HCT116 (cell line): ENCODE measurements at regions not wholly inside any gene's neighbourhood (a gene's known extent, or its start where the extent isn't known, plus 50 kb on each side); places are given as distances from the start of the nearest gene placed in this dataset.

Experiments used
- ATAC-seq: fragments of 200-7000 bp; cut with Tn5 transposase; 2 replicates; pipeline ENCODE4 v1.9.1; 2020; ENCODE audit warnings: mild to moderate bottlenecking, moderate library complexity
- BruUV-seq: library from RNA; stranded (reverse); fragments of 400-500 nt; replicated peaks from 2 replicates; lab custom pipeline; 2021; lab: Mats Ljungman, UMichigan
- CTCF ChIA-PET: fragments of 300-600 bp; sonication (Branson Sonifier 250); formaldehyde crosslinking; loops from one replicate; lab custom pipeline; 2021; ENCODE audit warnings: antibody characterized with exemption; lab: Charles Lee
- POLR2A ChIA-PET: fragments of 300-600, 350-600 bp; sonication (Branson Sonifier 250); formaldehyde crosslinking; loops from one replicate; lab custom pipeline; 2021; ENCODE audit warnings: antibody characterized with exemption; lab: Charles Lee
- RAD21 ChIA-PET, 2 experiments: fragments of 300-600 bp; sonication (Branson Sonifier 250); formaldehyde crosslinking; loops; one replicate each; lab custom pipeline; 2023; ENCODE audit warnings: low total read pairs in 2 of 2; ENCODE audit not compliant: uncharacterized antibody in 2 of 2, unreplicated experiment in 2 of 2, low non-redundant PET in 1 of 2; lab: Charles Lee
- DNase-seq: peaks from one replicate; pipeline ENCODE4 v3.0.0-alpha.2; 2010; ENCODE audit warnings: low read depth, low spot score
- H2AFZ ChIP-seq: fragments of 200-600 bp; shearing (Covaris generic), sonication (generic); 2 replicates; pipeline ENCODE4 v1.6.1; 2017; ENCODE audit warnings: low read depth, mixed run types, mixed read lengths, antibody characterized with exemption, low read length; ENCODE audit not compliant: poor library complexity, severe bottlenecking
- H3K27ac ChIP-seq: 2 replicates; pipeline ENCODE4 v1.5.1; 2012; ENCODE audit warnings: low read depth, low read length
- H3K27me3 ChIP-seq: fragments of 200-600 bp; sonication (generic); 2 replicates; pipeline ENCODE4 v1.6.1; 2016; ENCODE audit warnings: mixed run types, low read length, mixed read lengths; ENCODE audit not compliant: insufficient read depth
- H3K36me3 ChIP-seq, 2 experiments: fragments of 200-500 bp in 1 of 2; fragments of 200-600 bp in 1 of 2; sonication (Bioruptor generic) in 1 of 2; sonication (generic) in 1 of 2; 2 replicates each; pipeline versions ENCODE4 v1.5.1 to v1.6.1; 2014 to 2016; ENCODE audit warnings: low read length in 2 of 2, inconsistent platforms in 1 of 2, mixed read lengths in 1 of 2, mixed run types in 1 of 2; ENCODE audit not compliant: insufficient read depth in 2 of 2, control insufficient read depth in 1 of 2
- H3K4me1 ChIP-seq, 2 experiments: fragments of 200-600 bp in 1 of 2; sonication (generic) in 1 of 2; 2 replicates each; pipeline versions ENCODE4 v1.5.1 to v1.6.1; 2012 to 2017; ENCODE audit warnings: low read length in 2 of 2, inconsistent platforms in 1 of 2, mild to moderate bottlenecking in 1 of 2, mixed read lengths in 1 of 2, mixed run types in 1 of 2, moderate library complexity in 1 of 2; ENCODE audit not compliant: insufficient read depth in 2 of 2, control insufficient read depth in 1 of 2
- H3K4me2 ChIP-seq: fragments of 200-600 bp; sonication (generic); 2 replicates; pipeline ENCODE4 v1.6.1; 2017; ENCODE audit warnings: mixed run types, low read length, mixed read lengths
- H3K4me3 ChIP-seq, 2 experiments: fragments of 200-600 bp in 1 of 2; sonication (generic) in 1 of 2; replicated peaks in 1 of 2; 2 replicates each; pipeline ENCODE4 v1.5.1; 2011 to 2016; ENCODE audit warnings: low read length in 2 of 2, control low read depth in 1 of 2, low read depth in 1 of 2, mild to moderate bottlenecking in 1 of 2, mixed read lengths in 1 of 2, mixed run types in 1 of 2
- H3K79me2 ChIP-seq: fragments of 200-600 bp; sonication (generic); 2 replicates; pipeline ENCODE4 v1.6.1; 2017; ENCODE audit warnings: mild to moderate bottlenecking, mixed run types, low read length, moderate library complexity, mixed read lengths; ENCODE audit not compliant: insufficient read depth
- H3K9ac ChIP-seq: fragments of 200-600 bp; sonication (generic); 2 replicates; pipeline ENCODE4 v1.6.1; 2016; ENCODE audit warnings: low read length, mixed read lengths
- H3K9me2 ChIP-seq: fragments of 200-600 bp; sonication (generic), shearing (Covaris generic); 2 replicates; pipeline ENCODE4 v1.6.1; 2017; ENCODE audit warnings: mixed run types, mild to moderate bottlenecking, moderate library complexity; ENCODE audit not compliant: insufficient read depth
- H3K9me3 ChIP-seq, 2 experiments: fragments of 200-500 bp in 1 of 2; fragments of 200-600 bp in 1 of 2; sonication (Bioruptor generic) in 1 of 2; sonication (generic) in 1 of 2; 2 replicates each; pipeline ENCODE4 v1.6.1; 2014 to 2017; ENCODE audit warnings: low read length in 2 of 2, mixed read lengths in 2 of 2, inconsistent platforms in 1 of 2, low read depth in 1 of 2, mild to moderate bottlenecking in 1 of 2, mixed run types in 1 of 2, moderate library complexity in 1 of 2; ENCODE audit not compliant: control insufficient read depth in 1 of 2, insufficient read depth in 1 of 2
- H4K20me1 ChIP-seq: fragments of 200-600 bp; sonication (generic), shearing (Covaris generic); 2 replicates; pipeline ENCODE4 v1.6.1; 2017; ENCODE audit warnings: mixed run types, mild to moderate bottlenecking, moderate library complexity; ENCODE audit not compliant: insufficient read depth
- CBX3 ChIP-seq: IDR thresholded peaks from 2 replicates; pipeline ENCODE4 v1.6.1; 2012; ENCODE audit warnings: low read depth
- CEBPB ChIP-seq: IDR thresholded peaks from 2 replicates; pipeline ENCODE4 v1.6.1; 2012; ENCODE audit warnings: low read depth
- CTCF ChIP-seq, 3 experiments: fragments of 200-600 bp in 1 of 3; sonication (generic) in 1 of 3; IDR thresholded peaks in 2 of 3; conservative IDR thresholded peaks in 1 of 3; 2 replicates each; pipeline ENCODE4 v1.5.1; 2012 to 2017; ENCODE audit warnings: low read depth in 2 of 3, low read length in 2 of 3, antibody characterized with exemption in 1 of 3, borderline replicate concordance in 1 of 3, control low read depth in 1 of 3, mild to moderate bottlenecking in 1 of 3, mixed read lengths in 1 of 3, mixed run types in 1 of 3, moderate library complexity in 1 of 3; ENCODE audit not compliant: insufficient read depth in 1 of 3
- ELF1 ChIP-seq: IDR thresholded peaks from 2 replicates; pipeline ENCODE4 v1.6.1; 2012; ENCODE audit warnings: low read depth, borderline replicate concordance
- FOSL1 ChIP-seq: IDR thresholded peaks from 2 replicates; pipeline ENCODE4 v1.6.1; 2012; ENCODE audit warnings: low read depth
- JUND ChIP-seq: IDR thresholded peaks from 2 replicates; pipeline ENCODE4 v1.6.1; 2012
- MAX ChIP-seq: IDR thresholded peaks from 2 replicates; pipeline ENCODE4 v1.6.1; 2012
- POLR2A ChIP-seq: IDR thresholded peaks from 2 replicates; pipeline ENCODE4 v1.7.0; 2011; ENCODE audit warnings: borderline replicate concordance; ENCODE audit not compliant: insufficient read depth, insufficient read length; ENCODE audit errors: extremely low read depth
- RAD21 ChIP-seq: IDR thresholded peaks from 2 replicates; pipeline ENCODE4 v1.6.1; 2012; ENCODE audit warnings: low read depth, mild to moderate bottlenecking
- REST ChIP-seq: IDR thresholded peaks from 2 replicates; pipeline ENCODE4 v1.6.1; 2012; ENCODE audit warnings: low read depth
- SIN3A ChIP-seq: IDR thresholded peaks from 2 replicates; pipeline ENCODE4 v1.6.1; 2012; ENCODE audit warnings: low read depth
- SRF ChIP-seq: IDR thresholded peaks from 2 replicates; pipeline ENCODE4 v1.6.1; 2012; ENCODE audit warnings: low read depth
- YY1 ChIP-seq: IDR thresholded peaks from 2 replicates; pipeline ENCODE4 v1.6.1; 2011; ENCODE audit warnings: low read length, low read depth, moderate library complexity, mild to moderate bottlenecking; ENCODE audit not compliant: insufficient replicate concordance; ENCODE audit errors: extremely low read depth
- ZBTB33 ChIP-seq: IDR thresholded peaks from 2 replicates; pipeline ENCODE4 v1.6.1; 2011; ENCODE audit warnings: mild to moderate bottlenecking, low read length, moderate library complexity; ENCODE audit not compliant: insufficient replicate concordance; ENCODE audit errors: extremely low read depth
- ZFX ChIP-seq: fragments of 450-650 bp; IDR thresholded peaks from 2 replicates; pipeline ENCODE4 v1.6.1; 2017
- ZNF274 ChIP-seq: fragments of 200-500 bp; sonication (Bioruptor generic); IDR thresholded peaks from 2 replicates; pipeline ENCODE4 v1.6.1; 2014; ENCODE audit warnings: mild to moderate bottlenecking, low read depth, low read length, inconsistent platforms
- intact Hi-C: fragments of 100-400 bp; cut with micrococcal nuclease; formaldehyde crosslinking; loops from 2 replicates; pipeline ENCODE4 v1.10.0; 2022

- no peaks in the 10 kb centered on the region for H4K20me1 ChIP-seq
- TF ChIP-seq YY1 (no peak), CEBPB (no peak), ZBTB33 (no peak), ELF1 (no peak), REST (no peak), SIN3A (no peak), ZNF274 (no peak), SRF (no peak), FOSL1 (no peak), MAX (no peak), RAD21 (no peak), CTCF (IDR thresholded peaks at IDR 0.05 in 2 of 3, conservative IDR thresholded peaks at IDR 0.05 in 1 of 3; ENCODE audit: borderline replicate concordance in 1 of 3, insufficient read depth in 1 of 3, low read depth in 2 of 3, low read length in 2 of 3) (no peak), CBX3 (no peak), POLR2A (no peak), ZFX (no peak), JUND (no peak)
- H2AFZ ChIP-seq, result no peak overlapping the region
- H3K9me3 ChIP-seq, result no peaks in the 10 kb centered on the region
- H3K27me3 ChIP-seq, result no peaks in the 10 kb centered on the region
- no peaks in the 10 kb centered on the region for H3K79me2 ChIP-seq
- ATAC-seq (no peak), DNase-seq (no peak)
- no peak overlapping the region for H3K4me3 ChIP-seq
- H3K36me3 ChIP-seq, result no peaks in the 10 kb centered on the region
- no peak overlapping the region for H3K9ac ChIP-seq
- intact Hi-C loops, result no loop called here
- no TSS peak for BruUV-seq
- H3K9me2 ChIP-seq, result no peaks in the 10 kb centered on the region
- no peak overlapping the region for H3K4me2 ChIP-seq
- no peaks in the 10 kb centered on the region for H3K4me1 ChIP-seq
- CTCF ChIA-PET, result no interaction called here
- RAD21 ChIA-PET, result no interaction called here
- POLR2A ChIA-PET, result no interaction called here
- no peak overlapping the region for H3K27ac ChIP-seq
Observed at GRCh38 chr5:92734211-92734940, 846.6 kb downstream of the NR2F1-AS1 start.
